Nucleus accumbens (tissue), 56 donors: ENCODE measurements at regions not wholly inside any gene's neighbourhood (a gene's known extent, or its start where the extent isn't known, plus 50 kb on each side); places are given as distances from the start of the nearest gene placed in this dataset.
"Not testable (repeated sequence)": the region's sequence is repeated elsewhere in the genome, so short reads cannot be mapped to it uniquely, and the experiment has no call there.

Source experiments
- DNase-seq, 56 donors: peaks; one replicate each; lab custom pipeline; 2025; lab: John Stamatoyannopoulos, UW

DNA sequence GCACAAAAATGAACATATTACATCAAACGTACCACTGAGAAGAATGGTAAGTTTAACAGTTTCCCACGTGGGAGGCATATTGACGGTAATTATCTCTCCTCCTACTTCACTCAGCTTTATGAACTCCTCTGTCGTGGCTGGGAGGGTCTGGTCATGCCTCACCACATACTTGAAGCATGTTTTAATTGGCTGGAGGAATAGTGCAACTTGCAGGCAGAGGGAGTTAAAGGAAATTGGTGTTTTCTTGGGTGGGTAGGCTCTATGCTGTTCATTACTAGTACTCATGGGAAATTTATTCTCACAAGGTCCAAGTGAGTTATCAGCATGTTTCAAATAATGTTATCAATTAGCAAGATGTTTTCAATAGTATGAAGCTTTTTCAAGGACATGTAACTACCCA is 767.0 kb downstream of the PLCL1 start:
- DNase-seq: no peak

DNA sequence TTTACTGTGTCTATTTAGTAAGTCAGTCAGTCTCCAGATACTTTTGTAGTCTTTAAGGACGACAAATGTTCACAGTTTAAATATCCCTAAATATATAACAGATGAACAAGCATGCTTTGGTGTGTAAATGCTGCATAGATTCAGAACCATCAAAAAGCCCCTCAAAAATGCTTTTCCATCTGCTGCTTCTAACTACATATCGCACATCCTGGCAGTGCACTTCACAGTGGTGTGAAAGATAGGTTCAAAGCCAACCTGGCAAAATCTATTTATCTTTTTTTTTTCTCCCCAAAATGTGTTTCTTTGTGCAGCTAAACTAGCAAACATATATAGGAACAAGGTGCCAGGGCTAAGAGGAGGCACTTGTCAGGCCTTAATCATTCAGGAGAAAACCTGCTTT is 753.8 kb downstream of the PLCL1 start:
- DNase-seq: no peak

- no peak for DNase-seq
Measured at GRCh38 chr2:198546122-198546521, 741.7 kb downstream of the PLCL1 start.

GRCh38 chr2:198545411-198545810 is 741.0 kb downstream of the PLCL1 start:
- DNase-seq: no peak

DNA sequence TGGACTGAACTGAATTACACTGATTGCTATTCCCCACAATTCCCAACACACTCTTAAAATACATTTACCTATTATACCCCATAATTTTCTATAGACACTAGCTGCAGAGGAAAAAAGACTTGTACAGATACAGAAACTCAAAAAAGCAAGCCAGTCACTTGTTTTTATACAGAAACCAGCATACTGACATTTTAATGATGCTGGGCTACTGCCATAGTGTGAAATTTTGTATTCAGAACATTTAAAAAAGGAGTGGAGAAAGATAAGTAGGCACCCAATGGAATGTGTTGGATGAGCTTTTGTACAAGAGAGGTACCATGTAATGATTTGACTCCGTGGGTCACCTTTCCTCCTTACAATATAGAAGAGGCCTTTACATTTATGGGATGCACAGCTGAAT is 740.1 kb downstream of the PLCL1 start:
- DNase-seq: no peak

- no peak for DNase-seq
Measured at GRCh38 chr2:198534756-198535155, 730.4 kb downstream of the PLCL1 start.

GRCh38 chr2:198525211-198525969 is 721.0 kb downstream of the PLCL1 start:
- no peak for DNase-seq

DNA sequence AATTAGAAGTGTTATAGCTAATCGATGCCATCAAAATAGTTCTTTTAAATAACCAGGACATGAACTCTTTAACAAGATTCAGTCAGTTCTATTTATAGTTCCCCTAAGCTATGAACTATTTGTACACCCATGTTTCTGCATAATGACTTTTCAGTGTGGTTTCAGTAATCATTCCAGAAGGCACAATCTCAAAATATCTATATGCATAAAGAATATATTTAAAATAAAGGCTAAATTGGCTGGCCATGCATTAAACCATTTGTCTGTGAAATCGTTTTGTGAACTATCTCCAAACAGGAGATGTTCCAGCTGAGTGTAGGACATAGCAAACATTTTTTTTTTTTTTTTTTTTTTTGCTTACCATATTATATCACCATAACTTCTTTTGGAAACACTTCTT is 719.3 kb downstream of the PLCL1 start:
- no peak for DNase-seq

- no peak for DNase-seq
Measured at GRCh38 chr2:198518935-198519334, 714.5 kb downstream of the PLCL1 start.

- no peak for DNase-seq
Measured at GRCh38 chr2:198517976-198518375, 713.6 kb downstream of the PLCL1 start.

DNA sequence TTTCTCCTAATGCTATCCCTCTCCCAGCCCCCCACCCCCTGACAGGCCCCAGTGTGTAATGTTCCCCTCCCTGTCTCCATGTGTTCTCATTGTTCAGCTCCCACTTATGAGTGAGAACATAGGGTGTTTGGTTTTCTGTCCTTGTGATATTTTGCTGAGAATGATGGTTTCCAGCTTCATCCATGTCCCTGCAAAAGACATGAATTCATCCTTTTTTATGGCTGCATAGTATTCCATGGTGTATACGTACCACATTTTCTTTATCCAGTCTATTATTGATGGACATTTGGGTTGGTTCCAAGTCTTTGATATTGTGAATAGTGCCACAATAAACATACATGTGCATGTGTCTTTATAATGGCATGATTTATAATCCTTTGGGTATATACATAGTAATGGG is 704.2 kb downstream of the PLCL1 start:
- not testable (repeated sequence) for DNase-seq

DNA sequence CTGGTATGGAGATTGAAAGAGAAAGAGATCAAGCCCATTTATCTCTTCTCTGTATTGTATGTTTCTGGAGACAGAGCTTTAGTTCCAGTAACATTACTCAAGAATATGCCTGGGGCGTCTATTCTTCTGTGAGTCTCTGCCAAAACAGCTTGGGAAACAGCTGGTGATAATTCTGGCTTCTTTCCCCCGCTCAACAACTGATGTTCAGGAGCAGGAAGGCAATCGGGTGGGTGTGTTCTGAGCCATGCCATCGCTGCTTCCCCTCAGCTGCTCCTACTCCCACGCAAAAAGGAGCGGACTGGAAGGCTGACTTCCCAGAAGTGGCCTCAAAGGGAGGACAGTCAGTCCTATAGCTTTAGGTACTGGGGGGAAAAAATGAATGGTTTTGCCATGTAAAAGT is 695.1 kb downstream of the PLCL1 start:
- DNase-seq: no peak

DNA sequence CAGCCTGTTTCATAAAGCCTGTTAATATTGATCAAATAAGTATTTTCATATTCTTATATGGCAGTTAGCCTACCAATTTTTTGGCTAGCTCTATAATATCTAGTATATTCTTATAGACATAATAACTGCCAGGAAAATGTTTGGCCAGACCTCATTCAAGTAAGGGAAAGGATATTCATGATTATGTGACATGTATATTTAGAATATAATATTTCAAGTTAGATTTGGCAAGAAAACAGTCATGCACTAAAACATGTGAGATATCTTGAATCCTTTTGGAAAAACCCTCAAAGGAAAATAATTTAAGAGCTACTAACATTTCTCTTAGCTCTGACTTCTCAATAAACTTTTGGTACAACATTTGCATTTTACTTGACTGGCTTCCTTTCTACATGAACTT is 694.1 kb downstream of the PLCL1 start:
- DNase-seq: no peak

DNA sequence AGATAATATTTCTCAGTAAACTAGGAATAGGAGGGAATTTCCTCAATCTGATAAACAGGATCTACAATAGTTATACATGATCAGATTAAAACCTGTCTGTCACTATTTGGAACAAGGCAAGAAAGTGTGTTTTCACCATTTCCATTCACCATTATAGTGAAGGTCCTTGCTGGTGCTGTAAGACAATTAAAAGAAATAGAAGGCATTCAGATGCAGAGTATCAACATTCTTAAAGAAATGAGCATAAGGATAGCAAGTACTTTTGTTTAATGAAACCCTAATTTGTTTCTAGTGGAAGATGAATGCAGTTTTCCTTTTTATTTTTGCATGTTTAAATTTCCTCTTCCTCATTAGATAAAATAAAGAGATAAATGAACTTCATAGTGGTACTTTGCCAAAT is 693.7 kb downstream of the PLCL1 start:
- DNase-seq: no peak

DNA sequence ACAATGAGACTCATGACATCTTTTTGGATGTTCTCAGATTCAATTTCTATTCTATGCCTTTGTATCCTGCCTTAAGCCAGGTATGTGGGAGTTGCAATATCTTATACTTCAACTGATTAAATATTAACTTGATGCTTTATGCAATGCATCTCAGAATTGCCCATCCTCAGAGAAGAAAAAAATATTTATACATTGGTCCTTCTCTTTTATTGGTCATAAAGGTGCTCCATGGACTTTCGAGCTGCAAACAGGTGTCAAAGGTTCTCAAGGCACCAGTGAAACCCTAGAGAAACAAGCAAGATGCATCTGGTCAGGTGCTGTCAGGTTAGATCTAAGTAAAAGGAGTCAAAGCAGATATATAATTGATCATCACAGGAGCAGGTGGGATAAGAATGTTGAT is 690.5 kb downstream of the PLCL1 start:
- DNase-seq: no peak

DNA sequence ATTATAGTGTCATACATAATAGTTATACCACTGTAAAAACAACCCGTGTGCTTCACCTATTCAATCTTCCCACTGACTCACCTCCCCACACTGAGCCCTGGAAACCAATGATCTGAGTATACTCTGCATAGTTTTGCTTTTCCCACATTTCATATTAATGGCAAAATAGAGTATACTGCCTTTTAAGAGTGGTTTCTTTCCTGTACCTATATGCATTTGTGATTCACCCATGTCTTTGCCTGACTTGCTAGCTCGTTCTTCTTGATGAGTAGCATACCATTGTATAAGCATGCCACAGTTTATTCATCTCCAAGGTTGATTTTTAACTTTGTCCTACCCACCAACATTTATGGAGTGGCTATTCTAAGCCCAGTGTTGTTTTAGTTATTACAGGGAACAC is 686.4 kb downstream of the PLCL1 start:
- DNase-seq: no peak

- DNase-seq: no peak
Measured at GRCh38 chr2:198488964-198489363, 684.6 kb downstream of the PLCL1 start.

DNA sequence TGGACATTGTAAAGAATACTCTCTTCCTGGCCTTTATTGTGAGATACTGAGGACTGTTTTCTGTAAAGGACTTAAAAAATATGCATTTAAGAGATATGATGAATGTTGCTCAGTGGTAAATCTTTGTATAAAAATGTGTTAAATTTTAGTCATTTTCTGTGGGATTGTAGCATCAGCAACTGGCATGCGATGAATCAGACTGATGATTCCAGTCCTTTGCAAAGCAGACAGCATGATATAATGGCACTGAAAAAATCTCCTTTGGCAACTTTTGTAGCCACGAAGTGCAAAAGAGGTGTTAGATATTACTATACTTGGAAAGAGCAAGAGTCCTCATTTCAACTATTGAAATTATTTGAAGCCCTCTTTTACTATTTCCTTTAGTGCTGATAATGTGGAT is 678.7 kb downstream of the PLCL1 start:
- DNase-seq: no peak

DNA sequence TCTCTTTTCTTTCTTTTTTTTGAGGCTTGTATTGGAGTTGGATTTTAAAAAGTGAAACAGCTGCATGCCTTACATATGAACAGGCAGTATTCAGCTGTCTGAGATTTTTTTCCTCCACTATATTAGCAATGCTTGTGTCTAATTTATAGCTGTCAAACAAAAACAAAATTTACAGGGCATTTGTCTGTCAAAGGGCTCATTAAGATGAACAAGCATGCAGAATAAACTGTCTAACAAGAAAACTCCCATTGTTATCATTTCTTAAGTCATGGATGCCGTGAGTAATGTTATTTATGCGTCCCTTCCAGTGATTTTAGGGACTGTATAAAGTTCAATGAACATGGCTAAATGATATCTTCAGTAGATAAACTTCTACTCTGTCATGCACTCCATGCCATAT is 674.7 kb downstream of the PLCL1 start:
- no peak for DNase-seq

DNA sequence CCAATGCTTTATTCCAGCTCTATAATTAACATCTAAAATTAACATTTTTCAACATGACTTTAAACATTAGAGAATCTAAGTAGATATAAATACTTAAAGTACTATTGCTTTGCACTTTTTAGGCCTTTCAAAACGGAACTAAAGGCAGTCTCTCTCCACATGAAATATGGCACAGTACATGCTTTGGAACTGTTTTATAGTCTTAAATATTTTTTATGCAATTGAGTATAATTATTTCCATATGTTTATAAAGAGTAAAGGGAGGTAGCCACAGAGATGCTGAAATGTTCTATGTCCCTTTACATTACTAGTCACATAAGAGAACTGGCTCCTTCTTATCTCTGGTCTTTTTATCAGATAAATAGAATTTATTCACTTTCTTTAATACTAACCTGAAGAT is 674.0 kb downstream of the PLCL1 start:
- no peak for DNase-seq

DNA sequence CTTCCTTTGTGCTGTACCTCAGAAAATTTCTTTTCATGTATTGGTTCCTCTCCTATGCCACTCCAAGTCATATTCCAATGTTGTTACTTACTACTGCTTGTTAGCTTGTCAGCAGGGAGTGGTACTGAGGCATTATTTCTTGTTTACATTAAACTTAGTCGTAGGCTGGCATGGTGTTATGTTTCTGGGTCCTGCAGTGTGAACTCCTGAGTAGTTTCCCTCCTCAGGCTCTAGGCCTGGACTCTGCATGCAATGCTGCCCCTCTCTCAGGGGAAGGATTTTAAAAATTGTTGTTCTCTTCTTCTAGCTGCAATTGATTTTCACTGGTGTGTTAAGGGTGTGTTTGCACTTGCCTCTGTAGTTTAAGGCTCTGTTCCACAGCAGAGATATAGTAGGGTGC is 671.6 kb downstream of the PLCL1 start:
- DNase-seq: no peak

DNA sequence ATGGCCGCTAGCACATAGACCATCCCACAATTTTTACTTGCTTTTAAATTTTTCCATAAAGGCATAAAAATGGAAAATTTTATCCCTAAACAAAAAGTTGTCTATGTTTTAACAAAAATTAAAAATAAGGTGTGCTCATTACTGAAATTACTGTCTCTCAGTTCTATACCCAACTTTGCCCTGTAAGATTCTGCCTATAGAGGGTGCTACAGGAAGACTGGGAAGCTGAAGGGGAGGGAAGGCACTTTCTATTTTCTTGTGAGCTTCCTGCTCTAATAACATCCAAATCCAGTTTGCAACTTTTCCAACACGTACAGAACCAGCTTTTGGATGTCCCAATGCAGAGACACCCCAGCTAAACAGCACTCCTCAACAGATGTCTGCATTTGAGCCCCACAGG is 666.9 kb downstream of the PLCL1 start:
- DNase-seq: no peak

DNA sequence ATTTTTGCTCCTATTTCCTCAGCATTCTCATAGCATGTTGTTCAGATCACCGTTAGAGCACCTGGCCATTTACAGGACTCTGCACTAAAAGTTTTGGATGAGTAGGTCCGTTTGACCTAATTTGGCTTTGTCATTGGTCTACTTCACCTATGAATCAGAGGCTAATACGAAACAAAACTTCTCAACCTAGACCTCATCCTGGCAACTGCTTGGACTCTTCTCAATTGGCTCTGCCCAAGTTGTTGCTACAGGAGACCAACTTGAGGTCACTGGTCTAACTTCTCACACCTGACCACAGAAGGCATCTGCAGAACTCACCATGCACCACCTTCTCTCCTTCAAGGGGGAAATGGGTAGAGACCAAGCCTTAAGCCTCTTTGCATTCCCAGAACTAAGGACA is 663.7 kb downstream of the PLCL1 start:
- DNase-seq: no peak
